H1 (cell line): ENCODE measurements at regions not wholly inside any gene's neighbourhood (a gene's known extent, or its start where the extent isn't known, plus 50 kb on each side); places are given as distances from the start of the nearest gene placed in this dataset.

ENCODE experiments used
- CTCF ChIA-PET: fragments of 300-600 bp; sonication (Branson Sonifier 250); formaldehyde crosslinking; loops from one replicate; lab custom pipeline; 2021; ENCODE audit not compliant: partially characterized antibody; lab: Charles Lee
- POLR2A ChIA-PET: fragments of 300-600 bp; sonication (Branson Sonifier 250); formaldehyde crosslinking; loops from one replicate; lab custom pipeline; 2021; ENCODE audit warnings: inconsistent platforms; ENCODE audit not compliant: partially characterized antibody; lab: Charles Lee
- DNase-seq, 2 experiments: peaks; one replicate each; pipeline versions ENCODE4 v3.0.0 to v3.0.0-alpha.2; 2010 to 2022; ENCODE audit warnings: low spot score in 2 of 2, low read depth in 1 of 2, mixed read lengths in 1 of 2
- FAIRE-seq: peaks from 2 replicates; lab custom pipeline; 2011; peaks lifted over from hg19 to GRCh38; lab: Jason Lieb, UNC
- H2AFZ ChIP-seq: 2 replicates; pipeline ENCODE4 v1.8.1; 2012; ENCODE audit warnings: low read length, inconsistent platforms
- H2AK5ac ChIP-seq: 2 replicates; pipeline ENCODE4 v1.6.1; 2013; ENCODE audit warnings: low read depth, low read length
- H2BK120ac ChIP-seq: replicated peaks from 2 replicates; pipeline ENCODE3; 2013; ENCODE audit warnings: low read depth, low read length, inconsistent platforms
- H2BK12ac ChIP-seq: 2 replicates; pipeline ENCODE4 v1.6.1; 2013; ENCODE audit warnings: low read depth, low read length
- H2BK15ac ChIP-seq: 2 replicates; pipeline ENCODE4 v1.6.1; 2013; ENCODE audit warnings: low read length
- H2BK20ac ChIP-seq: 2 replicates; pipeline ENCODE4 v1.6.1; 2013; ENCODE audit warnings: low read length
- H2BK5ac ChIP-seq: 2 replicates; pipeline ENCODE4 v1.6.1; 2013; ENCODE audit warnings: low read depth, low read length
- H3K14ac ChIP-seq: 2 replicates; pipeline ENCODE4 v1.6.1; 2013; ENCODE audit warnings: inconsistent platforms; ENCODE audit not compliant: insufficient read length
- H3K18ac ChIP-seq: 2 replicates; pipeline ENCODE4 v1.6.1; 2013; ENCODE audit warnings: low read length; ENCODE audit errors: extremely low read depth
- H3K23ac ChIP-seq: 2 replicates; pipeline ENCODE4 v1.6.1; 2013; ENCODE audit warnings: inconsistent platforms; ENCODE audit not compliant: insufficient read length
- H3K23me2 ChIP-seq: 2 replicates; pipeline ENCODE4 v1.6.1; 2013; ENCODE audit warnings: low read depth, low read length
- H3K27ac ChIP-seq: 2 replicates; pipeline ENCODE4 v1.6.1; 2011; ENCODE audit warnings: low read depth, low read length, inconsistent platforms
- H3K27me3 ChIP-seq, 4 experiments: replicated peaks in 1 of 4; 1 replicate in 1 of 4; 2 replicates in 3 of 4; pipeline versions ENCODE4 v1.6.1 to v1.8.1; 2011 to 2013; ENCODE audit warnings: low read length in 3 of 4, mild to moderate bottlenecking in 3 of 4, inconsistent platforms in 2 of 4, mixed read lengths in 2 of 4, moderate library complexity in 1 of 4; ENCODE audit not compliant: control insufficient read depth in 3 of 4, insufficient read depth in 3 of 4; ENCODE audit errors: extremely low read depth in 1 of 4
- H3K36me3 ChIP-seq, 4 experiments: 2 replicates each; pipeline versions ENCODE4 v1.6.1 to v1.8.1; 2011 to 2013; ENCODE audit warnings: mild to moderate bottlenecking in 4 of 4, low read length in 3 of 4, moderate library complexity in 2 of 4, control low read depth in 1 of 4, inconsistent platforms in 1 of 4; ENCODE audit not compliant: insufficient read depth in 4 of 4, control insufficient read depth in 2 of 4
- H3K4ac ChIP-seq: replicated peaks from 2 replicates; pipeline ENCODE3; 2013; ENCODE audit warnings: low read length, low read depth, mixed read lengths, inconsistent platforms; ENCODE audit not compliant: insufficient read length
- H3K4me1 ChIP-seq, 4 experiments: replicated peaks in 1 of 4; 1 replicate in 1 of 4; 2 replicates in 3 of 4; pipeline versions ENCODE4 v1.6.1 to v1.8.1; 2011 to 2013; ENCODE audit warnings: low read length in 3 of 4, inconsistent platforms in 2 of 4, mixed read lengths in 1 of 4; ENCODE audit not compliant: insufficient read depth in 4 of 4, control insufficient read depth in 3 of 4
- H3K4me2 ChIP-seq, 2 experiments: 2 replicates each; pipeline versions ENCODE4 v1.6.1 to v1.8.1; 2011 to 2013; ENCODE audit warnings: low read depth in 2 of 2, low read length in 2 of 2, control low read depth in 1 of 2, inconsistent platforms in 1 of 2, mild to moderate bottlenecking in 1 of 2; ENCODE audit not compliant: insufficient read depth in 1 of 2
- H3K4me3 ChIP-seq, 4 experiments: fragments of 200-600, 300-600 bp in 1 of 4; sonication (generic), shearing (Covaris generic), sonication (Bioruptor Twin) in 1 of 4; 2 replicates each; pipeline versions ENCODE4 v1.5.1 to v1.8.1; 2011 to 2016; ENCODE audit warnings: low read length in 4 of 4, low read depth in 3 of 4, control low read depth in 2 of 4, inconsistent platforms in 2 of 4, mild to moderate bottlenecking in 2 of 4, mixed read lengths in 1 of 4, moderate library complexity in 1 of 4; ENCODE audit not compliant: insufficient read depth in 2 of 4; ENCODE audit errors: extremely low read depth in 1 of 4
- H3K56ac ChIP-seq: replicated peaks from 2 replicates; pipeline ENCODE3; 2013; ENCODE audit warnings: low read depth, mild to moderate bottlenecking, mixed read lengths, low read length, inconsistent platforms; ENCODE audit not compliant: insufficient read length
- H3K79me1 ChIP-seq: 2 replicates; pipeline ENCODE4 v1.6.1; 2013; ENCODE audit warnings: low read depth, low read length, control low read depth
- H3K79me2 ChIP-seq, 2 experiments: 2 replicates each; pipeline versions ENCODE4 v1.6.1 to v1.8.1; 2012 to 2013; ENCODE audit warnings: low read length in 2 of 2, mild to moderate bottlenecking in 2 of 2, inconsistent platforms in 1 of 2; ENCODE audit not compliant: insufficient read depth in 2 of 2, control insufficient read depth in 1 of 2
- H3K9ac ChIP-seq, 4 experiments: replicated peaks in 1 of 4; 1 replicate in 1 of 4; 2 replicates in 3 of 4; pipeline versions ENCODE4 v1.6.1 to v1.8.1; 2011 to 2013; ENCODE audit warnings: low read depth in 3 of 4, low read length in 3 of 4, control low read depth in 2 of 4, mild to moderate bottlenecking in 2 of 4, moderate library complexity in 2 of 4, inconsistent platforms in 1 of 4; ENCODE audit errors: extremely low read depth in 1 of 4
- H3K9me3 ChIP-seq, 2 experiments: 2 replicates each; pipeline versions ENCODE4 v1.6.1 to v1.8.1; 2012 to 2013; ENCODE audit warnings: mild to moderate bottlenecking in 2 of 2, moderate library complexity in 2 of 2, control low read depth in 1 of 2, inconsistent platforms in 1 of 2, low read depth in 1 of 2, low read length in 1 of 2, mixed read lengths in 1 of 2; ENCODE audit not compliant: insufficient read depth in 2 of 2
- H4K20me1 ChIP-seq, 2 experiments: replicated peaks in 1 of 2; 2 replicates each; pipeline versions ENCODE3 to v1.8.1; 2011 to 2013; ENCODE audit warnings: inconsistent platforms in 2 of 2, low read length in 2 of 2, mild to moderate bottlenecking in 1 of 2; ENCODE audit not compliant: insufficient read depth in 2 of 2, control insufficient read depth in 1 of 2
- H4K5ac ChIP-seq: 2 replicates; pipeline ENCODE4 v1.6.1; 2013; ENCODE audit warnings: low read length, low read depth, mixed read lengths, inconsistent platforms; ENCODE audit not compliant: insufficient read length
- H4K8ac ChIP-seq: 2 replicates; pipeline ENCODE4 v1.8.0; 2013; ENCODE audit warnings: mild to moderate bottlenecking, moderate library complexity, low read length, inconsistent platforms; ENCODE audit not compliant: insufficient read depth; ENCODE audit errors: extremely low read depth
- H4K91ac ChIP-seq: replicated peaks from 2 replicates; pipeline ENCODE3; 2013; ENCODE audit warnings: low read length, mixed read lengths, inconsistent platforms; ENCODE audit not compliant: insufficient read length
- ASH2L ChIP-seq: fragments of 200-600, 300-600 bp; sonication (generic); IDR thresholded peaks from one replicate; pipeline ENCODE4 v1.7.1; 2017; ENCODE audit warnings: low read length
- ATF3 ChIP-seq: IDR thresholded peaks from 2 replicates; pipeline ENCODE4 v1.6.1; 2011; ENCODE audit warnings: low read depth, mild to moderate bottlenecking, low read length; ENCODE audit not compliant: insufficient read depth
- CTBP2 ChIP-seq: IDR thresholded peaks from 2 replicates; pipeline ENCODE4 v1.7.0; 2011; ENCODE audit warnings: borderline replicate concordance, mild to moderate bottlenecking, moderate library complexity, mixed read lengths, low read length; ENCODE audit not compliant: insufficient read depth, insufficient read length
- CTCF ChIP-seq, 3 experiments: IDR thresholded peaks; 1 replicate in 2 of 3; 2 replicates in 1 of 3; pipeline versions ENCODE4 v1.5.1 to v1.6.1; 2011; ENCODE audit warnings: low read length in 3 of 3, mild to moderate bottlenecking in 3 of 3, inconsistent platforms in 2 of 3, low read depth in 1 of 3, moderate library complexity in 1 of 3; ENCODE audit not compliant: insufficient read depth in 1 of 3; ENCODE audit errors: control extremely low read depth in 1 of 3
- EP300 ChIP-seq, 2 experiments: IDR thresholded peaks; 1 replicate in 1 of 2; 2 replicates in 1 of 2; pipeline ENCODE4 v1.6.1; 2011 to 2012; ENCODE audit warnings: low read depth in 2 of 2, low read length in 2 of 2, mild to moderate bottlenecking in 2 of 2, borderline replicate concordance in 1 of 2, inconsistent platforms in 1 of 2, moderate library complexity in 1 of 2
- MAFK ChIP-seq: IDR thresholded peaks from 2 replicates; pipeline ENCODE4 v1.6.1; 2012; ENCODE audit warnings: low read depth, mild to moderate bottlenecking, improper control_type of control experiment, low read length
- RAD21 ChIP-seq, 2 experiments: IDR thresholded peaks in 1 of 2; conservative IDR thresholded peaks in 1 of 2; 2 replicates each; pipeline ENCODE4 v1.6.1; 2011; ENCODE audit warnings: low read depth in 2 of 2, low read length in 2 of 2, improper control_type of control experiment in 1 of 2, inconsistent platforms in 1 of 2, mild to moderate bottlenecking in 1 of 2, moderate library complexity in 1 of 2
- RFX5 ChIP-seq: IDR thresholded peaks from 2 replicates; pipeline ENCODE4 v1.6.1; 2011; ENCODE audit warnings: low read depth, low read length, improper control_type of control experiment, borderline replicate concordance
- TAF1 ChIP-seq: IDR thresholded peaks from 2 replicates; pipeline ENCODE4 v1.6.1; 2011; ENCODE audit warnings: mild to moderate bottlenecking, low read depth, low read length
- WGBS, 2 experiments: shearing (Covaris generic) in 1 of 2; methylation state at CpG; one replicate each; pipeline versions ENCODE4 v1.1.6 to v1.1.7; 2013 to 2015; ENCODE audit warnings: low lambda C conversion rate in 2 of 2, mixed read lengths in 2 of 2, inconsistent platforms in 1 of 2, low coverage in 1 of 2, missing lambda C conversion rate in 1 of 2; ENCODE audit not compliant: insufficient replicate concordance in 2 of 2, insufficient coverage in 1 of 2, insufficient read length in 1 of 2; ENCODE audit errors: extremely low coverage in 1 of 2, missing lambda C conversion rate in 1 of 2; 5-methylcytosine and 5-hydroxymethylcytosine counted together

- H3K23me2 ChIP-seq, result no peaks in the 10 kb centered on the region; the same call in 1 of the 2 replicates
- no peak overlapping the region for H2BK120ac ChIP-seq
- H2BK15ac ChIP-seq, result no peak overlapping the region
- H3K9me3 ChIP-seq, result no peaks in the 10 kb centered on the region
- no peak overlapping the region for H4K91ac ChIP-seq
- H4K20me1 ChIP-seq, result no peaks in the 10 kb centered on the region
- H4K5ac ChIP-seq, result peak overlapping the region; percentile 6
- no peak overlapping the region for H3K27ac ChIP-seq
- H2BK12ac ChIP-seq, result no peak overlapping the region
- no peak for DNase-seq
- peak overlapping the region; percentile 20 to 36; a peak in 2 of 4 replicates for H3K4me2 ChIP-seq
- no peaks in the 10 kb centered on the region for H3K79me1 ChIP-seq
- no peak overlapping the region for H3K23ac ChIP-seq
- no peaks in the 10 kb centered on the region for H3K27me3 ChIP-seq
- H3K4ac ChIP-seq, result no peak overlapping the region
- no peak overlapping the region for H3K9ac ChIP-seq
- no peak overlapping the region for H4K8ac ChIP-seq
- CTCF ChIA-PET, result interaction anchor here (0.6 to 1.0 kb wide), 2 partner anchors 166 to 384 kb away, joined by 3 read pairs; no protein-coding TSS in a partner anchor
- H2AK5ac ChIP-seq, result no peak overlapping the region
- peak overlapping the region in 1 of 4 experiments; percentile 7; a peak in 1 of 8 replicates for H3K4me3 ChIP-seq
- POLR2A ChIA-PET, result no interaction called here
- H3K56ac ChIP-seq, result no peak overlapping the region
- no peak overlapping the region for H2BK5ac ChIP-seq
- no peak for FAIRE-seq
- H3K18ac ChIP-seq, result no peak overlapping the region
- no peaks in the 10 kb centered on the region for H3K36me3 ChIP-seq
- H2AFZ ChIP-seq, result peak overlapping the region; percentile 56; the same call in 1 of the 2 replicates
- H3K79me2 ChIP-seq, result no peaks in the 10 kb centered on the region
- H2BK20ac ChIP-seq, result no peak overlapping the region
- H3K14ac ChIP-seq, result no peak overlapping the region
- H3K4me1 ChIP-seq, result peaks cover 0 to 2% (median 0%) of the 10 kb centered on the region in 4 experiments; a peak in 1 of 7 replicates
- WGBS, 2 experiments, result 42% methylated on average over 5 of the region's 5 CpGs; no CpG with 5 or more reads in 1 of the 2 experiments
- no peak for TF ChIP-seq ASH2L
- no peak for TF ChIP-seq CTCF (IDR thresholded peaks at IDR 0.05; ENCODE audit: control extremely low read depth in 1 of 3, insufficient read depth in 1 of 3, low read depth in 1 of 3, low read length in 3 of 3)
- no peak for TF ChIP-seq RAD21 (IDR thresholded peaks at IDR 0.05 in 1 of 2, conservative IDR thresholded peaks at IDR 0.05 in 1 of 2; ENCODE audit: low read depth in 2 of 2, low read length in 2 of 2)
- no peak for TF ChIP-seq RFX5
- no peak for TF ChIP-seq MAFK
- no peak for TF ChIP-seq EP300 (IDR thresholded peaks at IDR 0.05; ENCODE audit: borderline replicate concordance in 1 of 2, low read depth in 2 of 2, low read length in 2 of 2)
- no peak for TF ChIP-seq TAF1
- no peak for TF ChIP-seq ATF3
- TF ChIP-seq CTBP2, result no peak
Observed at GRCh38 chr6:23620911-23621401, 505.1 kb upstream of the NRSN1 start.
